ENCODE measurements at regions not wholly inside any gene's neighbourhood (a gene's known extent, or its start where the extent isn't known, plus 50 kb on each side); places are given as distances from the start of the nearest gene placed in this dataset.

GRCh38 chr7:50213622-50214017, 90.9 kb upstream of the IKZF1 start:
- WGBS, 2 experiments (ENCODE audit: extremely low coverage in 2 of 2, insufficient read length in 1 of 2) = 60% methylated on average over 2 of the region's 4 CpGs; no CpG with 5 or more reads in 1 of the 2 experiments
- no peak overlapping the region for H3K23ac ChIP-seq (ENCODE audit: low read depth, low read length)
- H3K18ac ChIP-seq (ENCODE audit: low read depth, low read length) = no peak overlapping the region
- in situ Hi-C loops (cut with MboI; ENCODE audit: low sequenced_read_pairs) = no loop called here
- H3K9me1 ChIP-seq (ENCODE audit: insufficient read depth, low read length) = no peaks in the 10 kb centered on the region
- H3K79me1 ChIP-seq (ENCODE audit: low read depth in 1 of 2, low read length in 2 of 2) = no peaks in the 10 kb centered on the region
- no peaks in the 10 kb centered on the region for H3K4me1 ChIP-seq (ENCODE audit: control insufficient read depth, insufficient read depth, low read length)
- no peak overlapping the region for H2BK120ac ChIP-seq (ENCODE audit: low read depth, low read length)
- no peak overlapping the region for H4K5ac ChIP-seq (ENCODE audit: low read depth, low read length)
- DNase-seq (no peak), ATAC-seq (ENCODE audit: low read depth) (no peak)
- no peak overlapping the region for H4K8ac ChIP-seq (ENCODE audit: low read depth in 2 of 2, low read length in 2 of 2)
- no peaks in the 10 kb centered on the region for H3K36me3 ChIP-seq (ENCODE audit: control insufficient read depth, insufficient read depth, low read length)
- POLR2A ChIA-PET (ENCODE audit: unreplicated experiment) = no interaction called here
- H3K4ac ChIP-seq (ENCODE audit: low read depth, low read length) = no peak overlapping the region
- no peak overlapping the region for H2AK9ac ChIP-seq (replicated peaks; ENCODE audit: low read depth, low read length, poor library complexity)
- H3K4me2 ChIP-seq (ENCODE audit: low read depth, low read length) = no peak overlapping the region
- no peak overlapping the region for H2BK15ac ChIP-seq (ENCODE audit: low read depth, low read length)
- no peak overlapping the region for H3K4me3 ChIP-seq (ENCODE audit: insufficient read depth, low read depth, low read length)
- no peak overlapping the region for H2AK5ac ChIP-seq (ENCODE audit: low read depth, low read length)
- dilution Hi-C loops (cut with HindIII; ENCODE audit: low sequenced_read_pairs, unreplicated experiment) = no loop called here
- no TSS peak for BruUV-seq (replicated peaks)
- no peak overlapping the region for H2AFZ ChIP-seq (replicated peaks; ENCODE audit: low read length, poor library complexity)
- no peak overlapping the region for H3K56ac ChIP-seq (ENCODE audit: extremely low read depth, insufficient read depth, low read length)
- no peak overlapping the region for H2BK5ac ChIP-seq (ENCODE audit: low read depth, low read length, poor library complexity, severe bottlenecking)
- H3K27ac ChIP-seq (ENCODE audit: insufficient read depth, low read length) = no peak overlapping the region
- H4K20me1 ChIP-seq (ENCODE audit: insufficient read depth, low read length) = no peaks in the 10 kb centered on the region
- no peak overlapping the region for H2BK20ac ChIP-seq (ENCODE audit: low read depth, low read length)
- no peak overlapping the region for H3K9ac ChIP-seq (ENCODE audit: low read depth, low read length)
- TF ChIP-seq MAFK (IDR thresholded peaks at IDR 0.05; ENCODE audit: low read depth, low read length) (no peak), ELK1 (IDR thresholded peaks at IDR 0.05; ENCODE audit: borderline replicate concordance, low read depth, low read length) (no peak), MXI1 (IDR thresholded peaks at IDR 0.05; ENCODE audit: borderline replicate concordance, low read depth, low read length) (no peak), BHLHE40 (IDR thresholded peaks at IDR 0.05; ENCODE audit: low read depth, low read length) (no peak), CHD1 (IDR thresholded peaks at IDR 0.05; ENCODE audit: low read depth, low read length) (no peak), RFX5 (IDR thresholded peaks at IDR 0.05; ENCODE audit: low read depth, low read length) (no peak)
- H3K14ac ChIP-seq (replicated peaks; ENCODE audit: low read depth, low read length) = no peak overlapping the region
- H3K9me3 ChIP-seq (ENCODE audit: control insufficient read depth, insufficient read depth, low read length) = peaks cover 16% of the 10 kb centered on the region; the same call in 1 of the 2 replicates
- intact Hi-C loops (cut with micrococcal nuclease) = no loop called here
- CTCF ChIA-PET = no interaction called here
- H3K27me3 ChIP-seq (ENCODE audit: control insufficient read depth, insufficient read depth, low read length) = no peaks in the 10 kb centered on the region
- H4K91ac ChIP-seq (ENCODE audit: insufficient read depth, low read depth, low read length) = no peak overlapping the region
